ENCODE measurements at regions not wholly inside any gene's neighbourhood (a gene's known extent, or its start where the extent isn't known, plus 50 kb on each side); places are given as distances from the start of the nearest gene placed in this dataset.

- no peak overlapping the region for H3K4me3 ChIP-seq
- WGBS (ENCODE audit: insufficient coverage, low coverage, low lambda C conversion rate, missing lambda C conversion rate) = 18% methylated on average over 2 of the region's 2 CpGs
- TF ChIP-seq POLR2A (IDR thresholded peaks at IDR 0.05) = no peak
- TF ChIP-seq CTCF (IDR thresholded peaks at IDR 0.05) = no peak
- H3K36me3 ChIP-seq = no peaks in the 10 kb centered on the region
- ATAC-seq = no peak
- H3K27ac ChIP-seq = no peak overlapping the region
- no peaks in the 10 kb centered on the region for H3K27me3 ChIP-seq
- no peaks in the 10 kb centered on the region for H3K9me3 ChIP-seq
- DNase-seq = no peak
- H3K4me1 ChIP-seq = no peaks in the 10 kb centered on the region
- intact Hi-C loops (cut with DNase I) = no loop called here
Measured at GRCh38 chr4:176539091-176539784, 219.5 kb downstream of the SPCS3 start.

GRCh38 chr4:176539785-176540175, 220.0 kb downstream of the SPCS3 start:
- TF ChIP-seq POLR2A (IDR thresholded peaks at IDR 0.05) = no peak
- no peak for DNase-seq
- Histone ChIP-seq H3K27ac (no peak overlapping the region), H3K4me1 (no peaks in the 10 kb centered on the region), H3K36me3 (no peaks in the 10 kb centered on the region), H3K4me3 (no peak overlapping the region), H3K9me3 (no peaks in the 10 kb centered on the region), H3K27me3 (no peaks in the 10 kb centered on the region)
- ATAC-seq = no peak
- intact Hi-C loops (cut with DNase I) = no loop called here

- Histone ChIP-seq H3K4me3 (no peak overlapping the region), H3K27ac (no peak overlapping the region), H3K27me3 (no peaks in the 10 kb centered on the region), H3K9me3 (no peaks in the 10 kb centered on the region), H3K36me3 (no peaks in the 10 kb centered on the region), H3K4me1 (no peaks in the 10 kb centered on the region)
- ATAC-seq = no peak
- no peak for DNase-seq
- intact Hi-C loops (cut with DNase I) = no loop called here
- TF ChIP-seq POLR2A (IDR thresholded peaks at IDR 0.05) (no peak), CTCF (IDR thresholded peaks at IDR 0.05) (no peak)
- WGBS (ENCODE audit: insufficient coverage, low coverage, low lambda C conversion rate, missing lambda C conversion rate) = 71% methylated on average over 2 of the region's 2 CpGs
Measured at GRCh38 chr4:176540814-176541213, 221.0 kb downstream of the SPCS3 start.

- Histone ChIP-seq H3K27me3 (no peaks in the 10 kb centered on the region), H3K9me3 (no peaks in the 10 kb centered on the region), H3K27ac (no peak overlapping the region), H3K4me3 (no peak overlapping the region), H3K36me3 (no peaks in the 10 kb centered on the region), H3K4me1 (no peaks in the 10 kb centered on the region)
- WGBS (ENCODE audit: insufficient coverage, low coverage, low lambda C conversion rate, missing lambda C conversion rate) = 47% methylated on average over 4 of the region's 4 CpGs
- no peak for ATAC-seq
- no peak for DNase-seq
- intact Hi-C loops (cut with DNase I) = no loop called here
- no peak for TF ChIP-seq POLR2A (IDR thresholded peaks at IDR 0.05)
- TF ChIP-seq CTCF (IDR thresholded peaks at IDR 0.05) = no peak
Measured at GRCh38 chr4:176545872-176546271, 226.1 kb downstream of the SPCS3 start.

GRCh38 chr4:176546975-176547374, 227.2 kb downstream of the SPCS3 start:
- ATAC-seq (no peak), DNase-seq (no peak)
- Histone ChIP-seq H3K27ac (no peak overlapping the region), H3K9me3 (peaks cover 0 to 1% (median 0%) of the 10 kb centered on the region in 4 donors), H3K4me1 (no peaks in the 10 kb centered on the region), H3K36me3 (no peaks in the 10 kb centered on the region), H3K4me3 (no peak overlapping the region), H3K27me3 (no peaks in the 10 kb centered on the region)
- 32% methylated on average over 3 of the region's 3 CpGs for WGBS (ENCODE audit: insufficient coverage, low coverage, low lambda C conversion rate, missing lambda C conversion rate)
- no peak for TF ChIP-seq POLR2A (IDR thresholded peaks at IDR 0.05)
- no peak for TF ChIP-seq CTCF (IDR thresholded peaks at IDR 0.05)
- intact Hi-C loops (cut with DNase I) = no loop called here
